Liver (tissue), 8 donors: ENCODE measurements at regions not wholly inside any gene's neighbourhood (a gene's known extent, or its start where the extent isn't known, plus 50 kb on each side); places are given as distances from the start of the nearest gene placed in this dataset.

ENCODE experiments used
- DNase-seq: peaks from one replicate; pipeline ENCODE4 v3.0.0-alpha.2; 2017; ENCODE audit warnings: low spot score
- H3K27ac ChIP-seq, 2 donors: one replicate each; pipeline ENCODE4 v1.7.0; 2013; ENCODE audit warnings: inconsistent platforms in 2 of 2, low read length in 2 of 2, control low read depth in 1 of 2, low read depth in 1 of 2, mild to moderate bottlenecking in 1 of 2
- H3K27me3 ChIP-seq, 4 donors: one replicate each; pipeline versions ENCODE4 v1.6.1 to v1.7.0; 2013; ENCODE audit warnings: low read length in 3 of 4, inconsistent platforms in 1 of 4, mild to moderate bottlenecking in 1 of 4, moderate library complexity in 1 of 4; ENCODE audit not compliant: control insufficient read depth in 4 of 4, insufficient read depth in 4 of 4
- H3K36me3 ChIP-seq, 4 donors: one replicate each; pipeline versions ENCODE4 v1.6.1 to v1.7.0; 2013; ENCODE audit warnings: low read length in 3 of 4, mild to moderate bottlenecking in 3 of 4, low read depth in 1 of 4, moderate library complexity in 1 of 4; ENCODE audit not compliant: control insufficient read depth in 4 of 4, insufficient read depth in 3 of 4
- H3K4me1 ChIP-seq, 4 donors: one replicate each; pipeline versions ENCODE4 v1.6.1 to v1.7.0; 2013; ENCODE audit warnings: low read length in 3 of 4, mild to moderate bottlenecking in 3 of 4, moderate library complexity in 1 of 4; ENCODE audit not compliant: control insufficient read depth in 4 of 4, insufficient read depth in 4 of 4
- H3K4me3 ChIP-seq, 3 donors: one replicate each; pipeline versions ENCODE4 v1.6.1 to v1.7.0; 2013; ENCODE audit warnings: low read length in 3 of 3, control low read depth in 1 of 3, low read depth in 1 of 3, mild to moderate bottlenecking in 1 of 3
- H3K9ac ChIP-seq, 2 donors: one replicate each; pipeline ENCODE4 v1.7.0; 2013; ENCODE audit warnings: low read length in 2 of 2, mild to moderate bottlenecking in 2 of 2, moderate library complexity in 2 of 2, control low read depth in 1 of 2, low read depth in 1 of 2
- H3K9me3 ChIP-seq, 4 donors: one replicate each; pipeline versions ENCODE4 v1.6.1 to v1.7.0; 2013; ENCODE audit warnings: low read length in 3 of 4; ENCODE audit not compliant: control insufficient read depth in 4 of 4
- ATF3 ChIP-seq: IDR thresholded peaks from 2 replicates; pipeline ENCODE4 v1.6.1; 2016; ENCODE audit warnings: antibody characterized with exemption
- CTCF ChIP-seq: fragments of 150-350 bp; IDR thresholded peaks from 2 replicates; pipeline ENCODE4 v1.5.1; 2017; ENCODE audit warnings: improper control_type of control experiment, low read depth, low read length; ENCODE audit not compliant: missing input control
- EGR1 ChIP-seq, 2 donors: IDR thresholded peaks; 2 replicates each; pipeline ENCODE4 v1.6.1; 2016 to 2018; ENCODE audit warnings: antibody characterized with exemption in 2 of 2, low read depth in 2 of 2
- FOXA1 ChIP-seq: IDR thresholded peaks from 2 replicates; pipeline ENCODE4 v1.6.1; 2016; ENCODE audit warnings: antibody characterized with exemption
- HNF4A ChIP-seq, 2 donors: conservative IDR thresholded peaks; 2 replicates each; pipeline ENCODE4 v1.6.1; 2016; ENCODE audit warnings: antibody characterized with exemption in 2 of 2, mild to moderate bottlenecking in 2 of 2
- HNF4G ChIP-seq: IDR thresholded peaks from 2 replicates; pipeline ENCODE4 v1.6.1; 2016; ENCODE audit warnings: antibody characterized with exemption
- JUND ChIP-seq, 2 donors: IDR thresholded peaks; 2 replicates each; pipeline ENCODE4 v1.6.1; 2016; ENCODE audit warnings: antibody characterized with exemption in 2 of 2
- MAX ChIP-seq: IDR thresholded peaks from 2 replicates; pipeline ENCODE4 v1.6.1; 2016; ENCODE audit warnings: antibody characterized with exemption
- NR2F2 ChIP-seq: IDR thresholded peaks from 2 replicates; pipeline ENCODE4 v1.6.1; 2016; ENCODE audit warnings: antibody characterized with exemption
- RAD21 ChIP-seq, 2 donors: IDR thresholded peaks; 2 replicates each; pipeline ENCODE4 v1.6.1; 2016; ENCODE audit warnings: antibody characterized with exemption in 2 of 2, mild to moderate bottlenecking in 2 of 2
- REST ChIP-seq: IDR thresholded peaks from 2 replicates; pipeline ENCODE4 v1.6.1; 2016; ENCODE audit warnings: antibody characterized with exemption, mild to moderate bottlenecking
- RXRA ChIP-seq, 2 donors: IDR thresholded peaks; 2 replicates each; pipeline ENCODE4 v1.6.1; 2017 to 2018; ENCODE audit warnings: antibody characterized with exemption in 2 of 2, mild to moderate bottlenecking in 1 of 2
- SP1 ChIP-seq: IDR thresholded peaks from 2 replicates; pipeline ENCODE4 v1.6.1; 2018; ENCODE audit warnings: antibody characterized with exemption, mild to moderate bottlenecking
- TAF1 ChIP-seq: conservative IDR thresholded peaks from 2 replicates; pipeline ENCODE4 v1.6.1; 2016; ENCODE audit warnings: antibody characterized with exemption, mild to moderate bottlenecking
- YY1 ChIP-seq: IDR thresholded peaks from 2 replicates; pipeline ENCODE4 v1.6.1; 2016; ENCODE audit warnings: antibody characterized with exemption, mild to moderate bottlenecking
- ZBTB33 ChIP-seq: IDR thresholded peaks from 2 replicates; pipeline ENCODE4 v1.6.1; 2016; ENCODE audit warnings: antibody characterized with exemption
- WGBS: extraction: QIAGEN DNeasy Blood & Tissue Kit; methylation state at CpG from one replicate; pipeline ENCODE4 v1.1.7; 2013; 5-methylcytosine and 5-hydroxymethylcytosine counted together
- donor health status: healthy.
- donor health status: healthy.
- donor health status: healthy.
- donor health status: healthy.
- donor health status: healthy.

- Histone ChIP-seq H3K9ac (no peak overlapping the region), H3K4me3 (no peak overlapping the region), H3K27me3 (no peaks in the 10 kb centered on the region), H3K9me3 (no peaks in the 10 kb centered on the region), H3K4me1 (no peaks in the 10 kb centered on the region), H3K27ac (no peak overlapping the region), H3K36me3 (no peaks in the 10 kb centered on the region)
- TF ChIP-seq FOXA1 (no peak), RXRA (IDR thresholded peaks at IDR 0.05) (no peak), ZBTB33 (no peak), ATF3 (no peak), SP1 (no peak), JUND (IDR thresholded peaks at IDR 0.05) (no peak), MAX (no peak), TAF1 (no peak), EGR1 (IDR thresholded peaks at IDR 0.05; ENCODE audit: low read depth in 2 of 2) (no peak), REST (no peak), HNF4G (no peak), RAD21 (IDR thresholded peaks at IDR 0.05) (no peak), YY1 (no peak), CTCF (no peak), NR2F2 (no peak)
- DNase-seq, result no peak
Observed at GRCh38 chr21:35280231-35280630, 231.1 kb upstream of the RUNX1 start.

GRCh38 chr21:35275776-35276175, 226.7 kb upstream of the RUNX1 start:
- WGBS, result 75% methylated on average over 3 of the region's 3 CpGs

More at GRCh38 chr21:35275776-35276175, 226.7 kb upstream of the RUNX1 start:
- no peak for DNase-seq
- Histone ChIP-seq H3K9me3 (no peaks in the 10 kb centered on the region), H3K27me3 (no peaks in the 10 kb centered on the region), H3K4me1 (no peaks in the 10 kb centered on the region), H3K36me3 (no peaks in the 10 kb centered on the region), H3K27ac (no peak overlapping the region), H3K4me3 (no peak overlapping the region), H3K9ac (no peak overlapping the region)
- TF ChIP-seq RXRA (IDR thresholded peaks at IDR 0.05) (no peak), ZBTB33 (no peak), RAD21 (IDR thresholded peaks at IDR 0.05) (no peak), MAX (no peak), HNF4A (conservative IDR thresholded peaks at IDR 0.05) (no peak), ATF3 (no peak)
